AG09309 (cell line): ENCODE measurements at regions not wholly inside any gene's neighbourhood (a gene's known extent, or its start where the extent isn't known, plus 50 kb on each side); places are given as distances from the start of the nearest gene placed in this dataset.

ENCODE experiments used
- DNase-seq: peaks from one replicate; pipeline ENCODE4 v3.0.0-alpha.2; 2010; ENCODE audit warnings: low read depth
- H3K4me3 ChIP-seq: 2 replicates; pipeline ENCODE4 v1.5.1; 2011; ENCODE audit warnings: mild to moderate bottlenecking, low read depth, low read length, moderate library complexity; ENCODE audit not compliant: control insufficient read depth
- CTCF ChIP-seq: IDR thresholded peaks from 2 replicates; pipeline ENCODE4 v1.5.1; 2011; ENCODE audit warnings: mild to moderate bottlenecking, low read depth, low read length, inconsistent platforms; ENCODE audit not compliant: insufficient read depth, control insufficient read depth; ENCODE audit errors: missing control alignments

GRCh38 chr4:186775902-186776301 is 52.2 kb upstream of the FAT1 start:
- no peak for DNase-seq
- no peak for TF ChIP-seq CTCF
- H3K4me3 ChIP-seq: no peak overlapping the region

DNA sequence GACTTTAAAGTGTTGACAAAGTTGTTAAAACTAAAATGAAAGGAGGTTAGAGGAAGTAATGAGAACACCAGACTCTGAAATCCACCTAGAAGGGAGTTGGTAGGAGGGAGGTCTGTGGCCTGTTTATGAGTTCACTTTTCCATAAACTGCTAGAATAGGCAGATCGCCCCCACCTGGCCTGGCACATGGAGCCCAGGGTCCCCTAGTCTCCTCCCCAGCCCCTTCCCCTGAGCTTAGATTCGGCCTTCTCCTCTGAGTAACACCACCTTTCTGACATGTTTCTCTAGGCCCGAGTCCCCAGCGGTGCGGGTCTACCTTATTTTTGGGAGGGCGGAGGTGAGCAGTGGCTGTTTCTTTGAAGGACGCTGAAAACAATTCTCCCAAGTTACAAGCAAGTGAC is 54.5 kb upstream of the FAT1 start:
- TF ChIP-seq CTCF: no peak
- no peak overlapping the region for H3K4me3 ChIP-seq
- DNase-seq: no peak

DNA sequence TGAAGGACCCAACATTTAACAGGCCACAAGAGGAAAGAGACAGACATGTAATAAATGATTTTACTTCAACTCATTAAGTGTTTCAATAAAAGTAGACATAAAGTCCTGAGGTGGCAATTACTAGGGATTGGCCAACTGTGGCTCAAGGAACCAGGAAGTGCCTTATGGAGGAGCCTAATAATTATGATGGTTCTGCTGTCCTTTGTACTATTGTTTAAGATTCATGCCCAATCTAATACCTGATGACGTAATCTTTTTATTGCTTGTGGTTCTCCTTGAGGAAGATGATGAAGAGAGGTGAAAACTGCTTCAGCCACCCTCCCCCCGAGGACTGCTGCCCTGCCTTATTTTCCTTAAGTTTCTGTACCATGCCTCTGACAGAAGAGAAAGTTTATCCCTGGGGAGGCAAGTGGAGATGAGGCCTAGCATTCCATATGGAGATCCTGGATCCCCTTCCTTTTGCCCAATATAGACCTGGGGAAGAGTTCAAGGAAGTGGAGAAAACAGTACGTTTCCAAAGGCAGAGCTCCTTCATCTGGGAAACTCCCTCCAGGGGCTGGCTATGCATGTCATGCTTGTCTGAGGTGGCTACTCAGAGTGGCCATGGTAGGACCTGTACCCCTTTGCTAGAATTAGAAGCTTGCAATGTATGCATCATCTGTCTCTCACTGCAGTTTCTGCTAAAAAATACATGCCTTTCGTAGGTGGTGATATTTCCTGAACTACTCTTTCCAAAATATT is 56.8 kb upstream of the FAT1 start:
- DNase-seq: no peak
- no peak overlapping the region for H3K4me3 ChIP-seq
- TF ChIP-seq CTCF: no peak

DNA sequence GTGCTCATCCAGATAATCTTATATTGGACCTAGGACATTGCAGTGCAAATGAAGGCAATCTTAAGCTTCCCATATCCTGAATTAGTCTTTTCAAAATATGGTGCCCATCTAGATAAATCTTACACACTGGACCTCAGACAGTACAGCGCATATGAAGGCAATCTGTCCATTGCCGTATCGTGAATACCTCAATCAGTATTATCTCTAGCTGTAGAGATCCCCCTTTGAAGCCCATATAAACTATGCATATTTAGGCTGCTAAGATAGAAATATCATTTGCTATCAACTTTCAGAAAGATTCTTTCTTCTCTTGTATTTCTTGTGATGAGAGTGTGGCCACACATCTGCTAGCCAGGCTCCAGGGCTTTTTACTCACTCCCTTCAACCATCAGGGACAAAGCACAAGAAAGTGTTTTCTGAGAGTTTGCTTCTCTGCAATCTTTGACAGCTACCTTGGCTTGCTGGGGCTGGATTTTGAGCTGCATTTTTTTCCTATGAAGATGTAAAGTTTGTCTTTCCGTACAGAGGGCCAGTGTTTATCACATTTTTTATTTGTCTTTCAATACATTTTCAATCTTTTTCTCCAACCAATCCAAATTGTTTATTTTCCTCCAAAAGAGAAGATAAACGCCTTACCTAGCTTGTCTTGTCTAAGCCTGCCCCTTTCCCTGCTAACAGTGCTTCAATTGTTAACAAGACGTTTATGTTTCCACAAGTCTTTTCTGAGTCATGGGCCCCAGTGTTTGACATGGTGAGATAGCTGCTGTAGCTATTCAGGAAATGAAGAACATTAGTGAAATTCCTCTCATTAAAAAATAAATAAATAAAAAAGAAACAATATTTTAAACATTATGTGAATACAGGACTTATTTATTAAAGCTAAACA is 57.6 kb upstream of the FAT1 start:
- H3K4me3 ChIP-seq: no peak overlapping the region
- no peak for TF ChIP-seq CTCF
- DNase-seq: no peak

- no peak overlapping the region for H3K4me3 ChIP-seq
- TF ChIP-seq CTCF: no peak
- DNase-seq: no peak
Observed at GRCh38 chr4:186782302-186782701, 58.6 kb upstream of the FAT1 start.

- no peak overlapping the region for H3K4me3 ChIP-seq
- DNase-seq: no peak
- TF ChIP-seq CTCF: no peak
Observed at GRCh38 chr4:186787536-186787935, 63.9 kb upstream of the FAT1 start.
